Activated T-cell treated with anti-CD3 and anti-CD28 coated beads for 1 hour (primary cell): ENCODE measurements at regions not wholly inside any gene's neighbourhood (a gene's known extent, or its start where the extent isn't known, plus 50 kb on each side); places are given as distances from the start of the nearest gene placed in this dataset.

ENCODE experiments used
- DNase-seq: peaks from one replicate; pipeline ENCODE4 v3.0.0-alpha.2; 2020; ENCODE audit warnings: low read depth

DNA sequence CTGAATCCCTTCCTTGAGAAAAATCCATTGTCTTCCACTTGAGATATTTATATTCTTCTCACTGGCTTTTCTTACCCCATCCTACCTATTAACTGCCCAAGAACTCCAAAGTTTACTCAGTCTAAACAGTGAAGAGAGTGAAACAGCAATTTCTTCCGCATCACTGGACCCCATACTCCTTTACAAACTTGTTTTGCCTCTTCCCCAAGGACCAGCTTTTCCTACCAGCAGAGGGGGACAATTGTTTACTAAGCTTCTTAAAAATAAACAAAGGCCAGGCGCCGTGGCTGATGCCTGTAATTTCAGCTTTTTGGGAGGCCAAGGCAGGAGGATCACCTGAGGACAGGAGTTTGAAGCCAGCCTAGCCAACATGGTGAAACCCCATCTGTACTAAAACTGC, 52.0 kb downstream of the LRATD1 start:
- DNase-seq, result no peak

DNA sequence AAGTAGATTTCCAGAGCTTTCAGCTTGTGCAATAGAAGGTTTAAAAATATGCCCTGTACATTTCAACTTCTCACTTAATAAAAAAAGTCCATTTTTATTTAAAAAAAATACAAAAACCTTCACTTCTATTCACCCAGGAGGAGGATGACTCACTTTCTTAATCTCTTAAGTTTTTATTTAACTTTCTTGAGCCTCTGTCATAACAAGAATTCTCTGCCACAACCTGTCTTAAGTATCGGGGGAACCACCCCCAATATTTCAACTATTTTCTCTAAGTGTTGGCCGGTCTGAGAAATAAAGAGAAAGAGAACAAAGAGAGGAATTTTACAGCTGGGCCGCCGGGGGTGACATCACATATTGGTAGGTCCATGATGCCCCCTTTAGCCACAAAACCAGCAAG, 58.4 kb downstream of the LRATD1 start:
- DNase-seq, result no peak

DNA sequence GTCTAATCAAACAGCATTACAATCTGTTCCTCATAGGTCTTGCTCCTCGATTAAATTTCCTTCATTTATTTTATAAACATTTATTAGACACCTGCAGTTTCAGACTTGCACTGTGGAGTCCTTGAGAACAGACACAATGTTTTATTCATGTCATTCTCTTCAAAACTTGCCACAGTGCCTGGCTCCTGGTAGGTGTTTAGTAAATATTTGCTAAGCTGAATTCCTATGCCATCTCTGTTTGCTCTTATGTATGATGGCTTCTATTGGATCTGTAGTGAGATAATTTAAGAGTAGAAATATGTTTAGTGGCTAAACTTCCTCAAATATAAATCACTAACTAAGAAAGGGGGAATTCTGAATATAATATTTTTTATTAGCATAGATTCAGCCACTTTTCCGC, 61.4 kb downstream of the LRATD1 start:
- DNase-seq, result no peak

DNA sequence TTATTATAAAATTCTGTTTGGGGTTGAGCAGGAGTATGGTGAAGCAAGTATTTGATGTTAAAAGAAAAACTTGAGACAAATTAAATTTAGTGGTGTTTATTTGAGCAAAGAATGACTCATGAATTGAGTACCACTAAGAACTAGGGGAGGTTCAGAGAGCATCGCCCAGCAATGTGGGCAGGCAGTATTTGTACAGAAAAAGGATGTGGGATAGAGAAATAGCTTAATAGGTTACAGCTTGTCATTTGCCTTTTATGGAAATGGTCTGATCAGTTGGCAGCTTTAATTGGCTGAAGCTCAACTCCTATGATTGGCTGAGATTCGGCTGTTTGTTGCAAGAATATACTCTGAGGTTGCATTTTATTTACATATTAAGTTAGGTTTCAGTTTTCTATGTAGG, 68.2 kb downstream of the LRATD1 start:
- DNase-seq, result no peak

DNA sequence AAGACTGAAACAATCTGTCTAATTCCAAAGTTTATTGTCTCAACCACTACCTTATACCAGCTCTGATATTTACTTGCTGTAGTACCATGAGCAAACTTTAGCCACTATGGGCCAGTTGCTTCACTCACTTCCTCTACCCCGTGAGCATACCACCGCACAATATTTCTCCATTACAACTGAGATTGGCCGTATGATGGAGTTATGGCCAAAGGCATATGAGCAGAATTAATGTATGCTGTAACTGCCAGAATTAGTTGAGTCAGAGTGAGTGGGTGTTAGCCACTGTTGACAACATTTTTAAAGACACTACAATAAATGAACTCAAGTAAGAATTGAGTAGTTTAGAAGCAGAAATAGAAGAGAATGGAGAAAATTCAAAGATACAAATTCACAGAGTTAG, 69.7 kb downstream of the LRATD1 start:
- DNase-seq, result no peak

DNA sequence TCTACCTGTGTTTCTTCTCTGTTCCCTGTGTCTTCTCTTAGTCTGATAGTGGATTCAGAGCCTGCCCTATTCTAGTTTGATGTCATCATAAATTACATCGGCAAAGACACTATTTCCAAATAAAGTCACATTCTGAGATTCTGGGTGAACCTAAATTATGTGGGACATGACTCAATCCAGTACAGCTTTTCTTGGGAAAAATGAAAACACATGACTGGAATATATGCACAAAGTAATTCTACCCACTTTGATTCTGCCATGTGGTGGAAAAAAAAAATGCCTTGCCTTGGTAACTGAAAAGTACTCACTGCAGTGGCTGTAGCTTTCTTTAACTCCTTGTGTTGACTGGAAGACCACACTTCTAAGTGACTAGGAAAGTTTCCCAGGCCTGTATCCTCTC, 73.7 kb downstream of the LRATD1 start:
- no peak for DNase-seq

DNA sequence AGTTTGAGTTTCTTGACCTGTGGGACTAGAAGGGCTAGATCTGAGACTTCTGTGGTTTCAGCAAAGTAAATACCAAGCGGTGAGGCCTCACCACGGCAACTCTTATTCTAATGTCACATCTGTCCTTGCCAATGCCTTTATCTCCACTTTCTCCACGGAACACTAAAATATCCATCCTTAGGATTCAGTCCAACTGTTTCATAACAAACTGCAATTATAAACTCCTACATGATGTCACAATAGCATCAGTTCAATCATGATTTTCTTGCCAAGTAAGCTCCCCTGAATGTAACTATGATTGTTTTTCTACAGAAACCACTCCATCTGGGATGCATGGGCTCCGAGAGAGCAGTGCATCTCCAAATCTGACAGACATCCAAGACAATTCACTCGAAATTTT, 79.6 kb downstream of the LRATD1 start:
- no peak for DNase-seq

DNA sequence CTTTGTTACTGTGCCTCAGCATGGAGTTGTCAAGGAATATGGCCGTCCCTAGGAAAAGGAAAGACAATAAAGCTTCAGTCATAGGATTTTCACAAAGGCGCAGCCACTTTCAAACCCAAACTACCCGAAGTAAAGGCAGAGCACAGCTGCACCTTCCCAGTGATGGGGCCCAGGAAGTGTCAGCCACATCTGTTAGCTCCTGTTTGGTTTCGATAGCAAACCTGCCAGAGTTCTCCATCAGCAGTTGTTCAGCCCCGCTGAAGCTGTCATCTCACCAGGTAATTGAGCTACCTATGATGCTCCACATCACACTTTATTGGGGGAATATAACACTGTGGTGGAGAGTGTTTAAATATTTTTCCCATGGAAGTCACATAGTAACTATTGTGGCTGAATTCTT, 80.7 kb downstream of the LRATD1 start:
- DNase-seq, result no peak

DNA sequence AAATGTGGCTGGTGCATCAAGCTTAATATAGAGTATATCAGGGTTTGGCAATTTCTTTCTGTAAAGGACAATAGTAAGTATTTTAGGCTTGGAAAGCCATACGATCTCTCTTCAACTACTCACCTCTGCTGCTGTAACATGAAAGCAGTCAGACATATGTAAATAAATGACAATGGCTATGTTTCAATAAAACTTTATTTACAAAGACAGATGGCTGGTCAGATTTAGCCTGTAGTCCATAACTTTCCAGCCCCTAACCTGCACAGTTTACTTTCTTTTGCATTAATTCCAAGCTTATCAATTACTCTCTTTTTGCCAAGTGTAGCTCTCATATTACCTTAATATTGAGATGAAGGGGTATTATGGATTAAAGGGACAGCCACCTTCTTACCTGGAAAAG, 83.1 kb downstream of the LRATD1 start:
- no peak for DNase-seq

DNA sequence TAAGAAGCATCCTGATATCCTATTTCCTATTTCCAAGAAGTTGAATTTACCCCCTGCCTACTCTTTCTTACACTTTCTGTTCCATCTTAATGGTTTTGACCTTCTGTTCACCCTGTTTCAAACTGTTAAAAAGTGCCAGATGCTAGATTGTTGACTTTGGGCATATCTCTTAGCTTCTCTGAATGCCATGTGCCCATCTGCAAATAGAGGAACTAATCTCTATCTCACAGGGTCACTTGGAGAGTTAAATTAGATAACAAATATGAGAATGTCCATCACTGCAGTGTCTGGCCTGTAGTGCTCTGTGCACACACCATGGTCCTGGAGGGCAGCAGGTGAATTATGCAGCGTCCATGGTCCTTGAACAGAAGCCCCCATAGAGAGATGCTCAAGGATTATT, 83.8 kb downstream of the LRATD1 start:
- DNase-seq, result no peak

DNA sequence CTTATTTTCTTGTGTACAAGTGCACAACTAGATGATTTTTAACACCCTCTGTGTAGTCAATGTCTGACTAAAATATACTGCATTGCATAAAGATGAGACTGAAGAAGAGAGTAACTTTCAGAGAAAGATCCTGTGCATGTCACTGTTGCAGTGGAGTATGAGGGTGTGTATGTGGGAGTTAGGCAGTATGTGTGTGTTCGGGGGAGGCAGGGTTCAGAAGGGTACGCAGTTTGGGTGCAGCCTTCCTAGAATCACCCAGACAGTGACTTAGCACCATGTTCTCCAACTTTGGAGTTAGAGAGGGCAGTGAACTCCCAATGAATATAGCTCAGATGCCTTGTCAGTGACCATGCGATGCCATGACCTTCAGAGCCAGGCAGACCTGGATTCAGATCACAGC, 84.6 kb downstream of the LRATD1 start:
- no peak for DNase-seq

DNA sequence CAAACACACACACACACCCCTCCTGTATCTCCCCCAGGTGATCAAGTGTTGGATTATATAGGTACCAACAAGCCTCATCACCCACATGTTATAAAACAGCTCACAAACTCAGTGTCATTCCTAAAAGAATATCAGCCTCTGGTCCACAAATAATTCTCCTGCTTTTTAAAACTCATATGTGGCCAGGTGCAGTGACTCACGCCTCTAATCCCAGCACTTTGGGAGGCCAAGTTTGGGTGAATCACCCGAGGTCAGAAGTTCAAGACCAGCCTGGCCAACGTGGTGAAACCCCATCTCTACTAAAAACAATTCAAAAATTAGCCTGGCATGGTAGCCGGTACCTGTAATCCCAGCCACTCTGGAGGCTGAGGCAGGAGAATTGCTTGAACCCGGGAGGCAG, 87.8 kb downstream of the LRATD1 start:
- no peak for DNase-seq

DNA sequence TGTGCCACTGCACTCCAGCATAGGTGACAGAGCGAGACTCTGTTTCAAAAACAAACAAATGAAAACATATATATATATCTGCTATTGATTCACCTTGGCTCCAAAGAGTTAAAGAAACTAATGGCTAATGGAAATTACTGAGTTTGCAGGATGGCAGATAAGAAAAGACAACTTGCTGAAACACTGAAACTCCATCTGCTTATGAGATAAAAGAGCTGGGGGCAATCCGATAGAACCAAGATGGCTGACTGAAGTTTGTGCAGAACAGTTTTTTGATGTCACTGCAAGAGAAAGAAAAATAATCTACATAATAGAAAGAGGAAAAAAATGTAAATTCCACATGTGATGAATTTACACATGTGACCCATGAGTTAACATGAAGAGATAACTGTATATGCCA, 88.2 kb downstream of the LRATD1 start:
- DNase-seq, result no peak

DNA sequence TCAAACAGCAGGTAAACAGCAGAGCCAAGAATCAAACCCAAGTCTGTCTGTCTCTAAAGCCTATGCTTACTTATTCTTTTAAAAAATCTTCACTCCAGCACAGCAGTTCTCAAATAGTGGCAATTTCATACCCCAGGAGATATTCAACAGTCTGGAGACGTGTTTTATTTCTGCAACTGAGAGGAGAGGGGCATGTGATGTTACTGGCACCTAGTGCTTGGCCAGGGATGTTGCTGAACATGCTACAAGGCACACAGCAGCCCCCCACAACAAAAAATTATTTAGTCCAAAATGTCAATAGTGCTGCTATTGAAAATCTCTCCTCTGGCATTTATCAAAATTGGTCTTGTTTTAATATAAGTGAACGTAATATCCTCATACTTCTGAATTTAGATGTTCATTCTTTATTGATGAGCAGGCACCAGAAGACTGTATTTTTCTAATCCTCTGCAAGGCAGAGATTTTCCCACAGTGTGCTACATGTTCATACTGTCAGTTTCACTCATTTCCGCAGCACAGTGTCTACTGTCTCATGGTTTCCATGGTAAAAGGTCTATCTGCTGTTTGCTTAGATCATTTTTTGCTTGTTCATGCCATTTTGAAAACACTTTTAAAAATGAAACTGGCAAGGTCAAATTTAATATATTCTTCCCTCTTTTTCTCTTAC, 90.5 kb downstream of the LRATD1 start:
- no peak for DNase-seq

DNA sequence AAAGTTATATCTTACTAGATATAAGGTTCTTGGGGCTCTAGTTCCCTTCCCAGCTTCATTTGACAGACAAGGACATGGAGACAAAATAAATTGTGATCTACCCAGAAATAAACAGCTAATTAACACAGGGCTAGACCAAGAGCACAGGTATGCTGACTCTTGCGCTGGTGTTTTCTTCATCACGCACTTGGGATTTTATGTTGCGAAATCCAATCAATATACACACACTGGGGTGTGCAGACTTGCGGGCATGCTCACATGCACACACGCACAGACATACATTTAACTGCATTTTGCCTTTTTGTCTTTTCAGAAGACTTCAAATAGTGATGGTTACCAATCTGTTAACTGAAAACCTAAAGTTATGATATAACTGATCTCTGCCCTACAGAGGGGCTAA, 91.2 kb downstream of the LRATD1 start:
- DNase-seq, result no peak

DNA sequence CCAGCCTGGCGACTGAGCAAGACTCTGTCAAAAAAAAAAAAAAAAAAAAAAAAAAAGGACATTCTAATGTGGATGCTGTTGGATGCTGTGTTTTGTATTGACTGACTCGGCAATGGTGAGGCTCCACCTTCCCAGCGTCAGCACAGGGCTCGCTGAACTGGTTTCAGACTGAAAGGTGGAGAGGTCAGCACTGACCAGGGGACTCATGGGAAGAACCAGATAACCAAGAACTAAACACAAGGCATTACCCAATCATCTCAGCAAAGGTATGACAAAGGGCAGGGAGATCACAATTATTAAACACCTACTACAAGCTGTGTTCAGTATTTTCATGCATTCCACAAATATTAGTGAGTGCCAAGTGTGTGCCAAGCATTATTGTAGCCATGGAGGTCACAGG, 103.2 kb downstream of the LRATD1 start:
- DNase-seq, result no peak

DNA sequence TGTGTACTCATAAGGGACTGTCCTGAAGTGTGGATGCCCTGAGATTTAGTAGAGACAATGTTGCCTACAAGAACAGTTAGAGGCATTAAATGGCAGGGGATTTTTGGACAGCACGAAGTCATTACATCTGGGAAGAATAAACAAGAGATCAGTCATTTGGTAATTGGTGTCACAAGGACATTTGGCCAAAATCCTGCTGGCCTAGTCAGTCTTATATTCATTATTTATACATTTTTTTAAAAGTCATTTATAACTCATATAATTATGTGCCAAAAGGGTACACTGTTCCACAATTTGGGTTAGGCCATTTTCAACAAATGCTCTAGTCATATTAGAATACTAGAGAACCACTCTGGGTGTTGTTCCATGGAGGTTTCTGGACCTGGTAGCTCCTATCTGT, 104.7 kb downstream of the LRATD1 start:
- no peak for DNase-seq

DNA sequence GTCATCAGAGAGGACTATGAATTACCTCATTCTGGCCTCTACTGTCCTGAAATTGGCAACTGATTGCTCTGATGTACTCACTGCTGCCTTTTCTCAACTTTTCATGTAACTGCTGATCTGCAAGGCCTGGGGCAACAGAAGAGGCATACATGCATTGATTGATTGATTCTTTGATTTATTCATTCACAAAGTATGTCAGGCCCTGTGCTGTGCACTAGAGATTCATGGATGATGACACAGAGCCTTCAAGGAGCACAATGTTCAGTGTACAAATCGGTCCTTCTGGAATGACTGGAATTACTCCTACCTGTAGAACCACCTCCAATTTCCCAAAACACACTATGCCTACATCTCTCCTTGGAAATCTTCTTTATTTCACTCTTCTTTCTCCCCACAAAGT, 111.3 kb downstream of the LRATD1 start:
- no peak for DNase-seq

DNA sequence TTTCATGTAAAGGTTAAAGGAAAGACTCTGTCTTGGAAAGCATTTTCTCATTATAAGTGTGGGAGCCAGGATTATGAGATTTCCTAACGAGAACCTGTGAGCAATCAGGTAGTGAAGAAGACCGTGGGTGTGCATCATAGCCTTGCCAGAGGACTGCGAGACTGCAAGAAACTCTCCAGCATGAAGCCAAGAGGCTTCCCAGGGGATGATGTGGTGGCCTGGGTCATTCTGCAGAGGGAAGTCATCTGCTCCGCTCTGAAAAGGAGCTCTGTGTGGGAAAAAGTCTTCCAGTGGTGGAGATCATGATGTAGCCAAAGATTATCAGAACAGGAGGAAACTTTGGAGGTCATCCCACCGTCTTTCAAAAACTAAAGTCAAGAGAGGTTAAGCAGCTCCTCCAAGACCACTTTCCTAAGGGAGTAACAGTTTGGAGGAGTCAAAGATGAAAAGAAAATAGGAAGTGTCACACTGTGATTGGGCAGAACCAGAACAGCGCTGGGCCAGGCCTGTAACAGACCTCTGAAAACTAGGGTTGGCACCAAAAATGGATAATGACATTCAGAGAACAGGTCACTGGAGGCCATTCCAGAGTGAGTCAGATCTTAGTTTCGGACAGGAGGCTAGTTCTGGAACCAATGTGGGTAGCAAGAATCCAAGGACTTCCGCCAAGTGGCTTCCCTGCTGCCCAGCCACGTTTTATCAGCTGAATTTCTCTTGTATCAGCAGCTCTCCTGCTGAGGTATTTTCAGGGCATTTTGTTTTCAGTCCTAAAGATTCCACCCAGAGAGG, 113.0 kb downstream of the LRATD1 start:
- DNase-seq, result no peak

DNA sequence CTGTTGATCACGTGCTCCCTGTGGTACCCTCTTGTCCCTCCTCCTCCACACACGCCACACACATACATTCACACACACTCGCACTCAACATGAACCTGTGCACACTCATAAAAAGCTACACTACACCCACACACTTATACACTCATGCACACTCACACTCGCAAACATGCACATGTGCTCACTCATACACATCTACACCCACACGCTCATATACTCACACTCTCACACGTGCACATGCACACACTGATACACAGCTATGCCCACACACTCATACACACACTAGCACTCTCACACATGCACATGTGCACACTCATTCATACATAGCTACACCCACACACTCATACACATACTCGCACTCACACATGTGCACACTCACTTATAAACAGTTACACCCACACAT, 113.6 kb downstream of the LRATD1 start:
- no peak for DNase-seq

DNA sequence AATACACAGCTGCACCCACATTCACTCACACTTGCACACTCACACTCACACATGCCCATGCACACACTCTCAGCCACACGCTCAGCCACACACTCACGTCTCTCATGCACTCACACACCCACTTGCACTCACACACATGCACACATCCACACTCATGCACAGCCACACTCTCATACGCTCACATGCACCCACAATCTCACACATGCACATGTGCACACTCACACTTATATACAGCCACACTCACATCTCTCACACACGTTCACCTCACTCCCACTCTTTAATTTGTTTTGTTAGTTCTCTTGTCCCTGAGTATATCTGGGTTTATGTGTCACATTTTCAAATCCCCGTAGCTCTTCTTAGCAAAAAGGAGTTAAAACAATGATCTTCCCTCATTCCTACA, 114.9 kb downstream of the LRATD1 start:
- DNase-seq, result no peak

DNA sequence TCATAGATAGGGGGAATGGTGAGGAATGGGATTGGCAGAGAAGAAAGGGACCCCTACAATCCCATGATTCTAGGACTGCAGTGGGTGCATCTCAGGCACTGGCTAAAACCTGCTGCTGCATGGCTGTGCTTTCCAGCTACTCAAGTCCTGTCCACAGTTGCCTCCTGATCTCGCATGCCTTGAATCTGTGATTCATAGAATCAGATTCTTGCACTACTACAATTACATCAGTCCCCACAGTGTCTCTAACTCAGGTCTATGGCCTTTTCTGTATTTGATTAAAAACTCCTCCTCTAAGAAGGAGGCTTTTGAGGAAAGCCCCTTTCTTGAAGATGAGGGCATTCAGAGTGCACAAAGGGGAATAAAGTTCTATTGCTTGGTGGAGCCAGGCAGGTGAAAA, 117.4 kb downstream of the LRATD1 start:
- DNase-seq, result no peak

DNA sequence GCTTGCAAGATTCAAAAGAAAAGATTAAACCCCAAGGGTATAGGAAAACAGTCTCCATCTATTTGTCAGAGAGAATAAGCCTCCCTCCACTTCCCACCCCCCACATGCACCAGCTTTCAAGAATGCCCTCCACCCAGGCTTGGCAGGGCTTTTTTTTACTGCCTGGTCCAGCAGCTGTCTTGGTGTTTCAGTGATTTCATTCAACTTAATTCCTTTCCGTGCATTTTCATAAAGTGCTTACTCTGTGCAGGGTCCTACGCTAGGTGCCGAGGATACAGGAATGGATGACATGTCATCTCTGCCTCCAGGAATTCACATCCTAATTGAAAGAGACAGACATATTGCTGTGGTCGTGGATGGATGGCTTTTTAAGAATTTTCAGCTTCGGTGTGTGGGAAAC, 117.9 kb downstream of the LRATD1 start:
- no peak for DNase-seq

DNA sequence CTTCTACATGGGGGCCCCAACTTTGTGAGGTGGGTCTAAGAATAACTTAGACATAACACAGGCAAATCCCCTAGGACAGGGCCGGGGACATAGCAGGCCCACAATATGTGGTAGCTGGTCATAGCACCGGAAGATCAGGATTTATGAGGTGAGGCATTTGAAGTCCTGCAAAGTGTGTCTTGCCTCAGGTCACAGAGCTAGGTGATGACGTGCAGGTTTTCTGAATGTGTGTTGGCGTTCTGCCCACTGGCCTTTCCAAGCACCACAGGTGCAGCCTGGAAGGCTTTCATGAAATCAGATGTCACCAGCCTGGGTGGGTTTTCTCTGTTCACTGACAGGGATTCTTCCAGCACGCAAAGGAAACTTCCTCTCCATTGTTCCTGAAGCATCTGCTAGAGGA, 119.1 kb downstream of the LRATD1 start:
- no peak for DNase-seq
